NCI-H2107 treated with DMSO at 0.1 percent for 48 hours (cell line): ENCODE measurements at regions not wholly inside any gene's neighbourhood (a gene's known extent, or its start where the extent isn't known, plus 50 kb on each side); places are given as distances from the start of the nearest gene placed in this dataset.

Experiments
- DNase-seq: peaks from one replicate; lab custom pipeline; 2025; ENCODE audit not compliant: unreplicated experiment; lab: John Stamatoyannopoulos, UW

DNA sequence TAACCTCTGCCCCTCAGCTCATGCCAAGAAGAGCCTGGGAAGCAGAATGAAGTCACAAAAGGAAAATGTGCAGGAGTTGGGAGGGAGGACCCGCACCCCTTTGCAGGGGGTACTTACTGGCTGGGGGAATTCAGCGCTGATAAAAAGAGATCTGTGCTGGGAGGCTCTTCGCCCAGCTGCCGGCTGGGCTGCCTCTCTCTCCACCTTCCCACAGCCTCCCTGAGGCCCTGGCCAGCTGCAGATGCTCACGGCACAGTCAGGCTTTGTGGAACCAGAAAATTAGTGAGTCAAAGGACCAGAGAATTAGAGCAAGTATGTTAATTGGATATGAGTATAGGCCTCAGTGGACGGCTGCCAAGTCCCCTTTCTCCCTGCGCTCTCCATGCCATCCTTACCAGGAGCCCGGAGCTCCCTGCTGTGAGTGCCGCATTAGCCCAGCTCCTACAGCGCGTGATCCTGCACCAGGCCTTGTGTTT is 181.7 kb upstream of the SH3BP4 start:
- peak; percentile 89 for DNase-seq

DNA sequence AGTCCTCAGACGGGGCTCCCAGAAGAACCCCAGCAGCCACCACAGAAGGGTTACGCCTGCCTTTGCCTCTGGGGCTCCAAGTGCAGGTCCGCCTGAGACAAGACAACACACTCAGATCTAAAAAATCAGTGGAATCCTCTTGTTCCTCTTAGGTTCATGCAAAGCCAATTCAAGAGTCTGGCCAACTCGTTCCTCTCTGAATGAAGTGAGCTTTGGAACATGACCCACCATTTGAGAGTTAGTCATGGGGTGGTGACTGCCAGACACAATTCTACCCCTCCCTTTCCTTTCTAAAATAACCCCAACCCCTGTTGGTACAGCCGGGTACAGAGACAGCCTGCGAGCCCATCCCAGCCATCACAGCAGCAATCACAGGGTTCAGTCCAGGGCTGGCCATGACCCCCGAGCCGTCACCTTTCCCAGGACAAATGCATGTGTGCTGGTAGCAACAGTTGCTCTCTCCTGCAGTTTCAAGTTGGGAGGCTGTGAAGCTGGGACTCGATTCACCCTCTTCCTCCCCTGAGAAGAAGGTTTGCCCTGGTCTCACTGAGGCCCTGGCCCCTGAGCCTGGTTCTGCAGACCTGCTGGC is 183.1 kb upstream of the SH3BP4 start:
- no peak for DNase-seq

DNA sequence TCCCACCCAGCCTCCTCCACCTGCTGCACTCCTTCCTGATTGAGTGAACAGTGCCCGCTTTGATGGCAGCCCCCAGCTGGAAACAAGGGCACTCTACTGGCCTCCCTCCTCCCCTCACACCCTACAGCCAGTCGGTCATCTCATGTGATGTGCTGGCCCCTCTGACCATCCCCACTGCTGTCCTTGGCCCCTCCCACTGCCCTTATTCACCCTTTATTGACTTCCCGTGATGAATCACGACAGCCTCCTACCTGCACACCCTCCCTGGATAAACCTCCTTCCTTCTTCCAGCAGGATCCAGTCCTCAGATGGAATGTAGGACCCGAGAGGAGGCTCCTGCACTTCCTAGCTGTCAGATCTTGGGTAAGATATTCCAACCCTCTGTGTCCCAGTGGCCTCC is 186.5 kb upstream of the SH3BP4 start:
- DNase-seq, result no peak

DNA sequence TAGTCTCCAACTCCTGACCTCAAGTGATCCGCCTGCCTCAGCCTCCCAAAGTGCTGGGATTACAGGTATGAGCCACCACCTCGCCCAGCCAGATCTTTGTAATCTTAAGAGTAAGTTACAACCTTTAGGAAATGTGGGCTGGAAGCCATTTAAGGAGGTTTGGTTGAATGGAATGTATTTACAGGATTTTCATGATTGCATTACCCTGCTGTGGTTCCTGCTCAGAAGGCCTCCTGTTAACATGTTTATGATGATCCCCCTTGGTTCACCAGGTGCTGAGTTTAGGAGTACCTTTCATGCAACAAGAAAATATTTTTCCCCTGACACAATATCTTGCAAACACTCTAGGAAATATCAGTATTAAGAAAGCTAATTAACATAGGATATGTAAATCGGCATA is 187.4 kb upstream of the SH3BP4 start:
- no peak for DNase-seq

DNA sequence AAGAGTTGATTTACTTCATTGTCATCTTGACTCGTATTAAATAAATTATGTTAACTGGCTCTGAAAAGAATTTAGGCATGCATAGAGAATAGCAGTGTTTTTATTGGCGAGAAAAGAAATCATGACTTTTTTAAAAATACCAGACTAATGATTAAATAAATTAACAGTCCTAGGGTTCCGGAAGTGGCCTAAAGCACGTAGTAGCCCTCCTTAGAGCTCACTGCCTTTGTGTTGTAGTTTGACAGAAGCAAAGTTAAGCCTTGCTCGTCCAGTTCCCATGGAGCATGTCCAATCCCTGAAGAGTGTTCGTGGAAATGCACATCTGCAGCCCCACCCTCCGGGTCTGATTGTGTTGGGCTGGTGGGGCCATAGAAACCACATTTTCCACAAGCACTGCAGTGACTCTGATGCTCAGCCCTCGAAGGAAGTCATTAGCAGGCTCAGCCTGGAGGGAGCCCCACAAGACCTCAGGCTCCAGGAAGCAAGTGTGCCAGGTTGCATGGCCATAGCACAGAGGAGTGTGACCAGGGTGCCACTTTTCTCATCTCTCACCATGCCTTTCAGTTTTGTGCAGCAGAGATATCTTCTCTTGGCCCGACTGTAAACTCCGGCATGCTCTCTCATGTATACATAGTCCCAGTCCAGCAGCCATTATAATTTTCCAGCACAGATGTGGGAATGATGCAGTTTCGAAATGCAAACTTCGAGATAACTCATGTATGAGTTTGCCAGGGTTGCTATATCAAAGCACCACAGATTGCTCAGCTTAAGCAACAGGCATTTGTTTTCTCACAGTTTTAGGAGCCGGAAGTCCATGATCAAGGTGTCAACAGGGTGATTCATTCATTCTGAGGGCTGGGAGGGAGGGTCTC is 188.6 kb upstream of the SH3BP4 start:
- DNase-seq, result no peak

DNA sequence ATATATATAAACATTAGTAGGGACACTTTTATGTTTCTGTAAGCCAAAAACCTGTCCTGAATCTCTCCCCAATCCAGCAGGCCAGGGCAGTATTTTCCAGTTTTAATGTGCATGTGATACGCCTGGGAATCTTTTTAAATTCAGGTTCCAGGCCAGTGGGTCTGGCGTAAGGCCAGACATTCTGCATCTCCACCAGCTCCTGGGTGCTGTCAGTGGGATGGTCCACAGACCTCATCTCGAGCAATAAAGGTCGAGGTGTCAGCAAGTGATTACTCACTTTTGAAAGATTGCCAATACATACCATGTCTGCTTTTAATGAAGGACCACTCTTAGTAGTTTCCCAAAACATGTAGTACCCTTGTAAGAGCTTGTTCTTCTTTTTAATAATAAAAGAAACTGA is 189.9 kb upstream of the SH3BP4 start:
- no peak for DNase-seq

DNA sequence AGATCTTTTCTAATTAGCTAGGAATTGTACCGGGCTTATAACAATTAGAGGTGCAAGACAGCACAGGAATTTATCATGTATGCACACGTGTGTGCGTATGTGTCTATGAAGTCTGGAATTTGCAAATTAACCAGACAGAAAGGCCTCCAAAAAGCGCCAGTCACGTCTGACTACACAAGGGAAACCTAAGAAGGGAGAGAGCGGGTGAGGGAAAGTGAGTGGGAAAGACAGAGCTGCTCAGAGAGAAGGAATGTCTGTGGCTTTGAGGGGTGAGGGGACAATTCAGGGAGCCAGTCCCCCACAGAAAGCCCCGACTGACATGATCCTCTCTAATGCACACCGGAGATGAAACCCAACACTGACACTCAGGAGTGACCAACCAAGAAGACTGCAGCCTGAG is 197.7 kb upstream of the SH3BP4 start:
- no peak for DNase-seq

DNA sequence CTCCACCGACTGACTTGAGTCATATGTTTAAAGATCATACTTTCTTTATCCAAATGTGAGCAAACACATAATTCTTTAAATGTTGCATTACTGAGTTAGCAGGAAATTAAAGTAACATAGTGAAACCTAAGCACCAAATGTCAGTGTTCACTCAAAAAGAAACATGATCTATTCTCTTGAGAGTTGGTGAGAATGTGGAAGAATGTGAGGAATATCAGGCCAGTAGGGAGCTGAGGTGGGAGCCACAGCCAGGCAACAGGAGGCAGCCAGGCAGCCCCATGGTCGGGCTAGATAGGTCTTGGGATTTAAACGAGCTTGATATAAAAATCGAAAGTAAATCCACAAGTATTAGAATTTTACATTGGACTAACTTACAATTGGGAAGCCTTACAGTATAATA is 198.1 kb upstream of the SH3BP4 start:
- DNase-seq, result no peak

DNA sequence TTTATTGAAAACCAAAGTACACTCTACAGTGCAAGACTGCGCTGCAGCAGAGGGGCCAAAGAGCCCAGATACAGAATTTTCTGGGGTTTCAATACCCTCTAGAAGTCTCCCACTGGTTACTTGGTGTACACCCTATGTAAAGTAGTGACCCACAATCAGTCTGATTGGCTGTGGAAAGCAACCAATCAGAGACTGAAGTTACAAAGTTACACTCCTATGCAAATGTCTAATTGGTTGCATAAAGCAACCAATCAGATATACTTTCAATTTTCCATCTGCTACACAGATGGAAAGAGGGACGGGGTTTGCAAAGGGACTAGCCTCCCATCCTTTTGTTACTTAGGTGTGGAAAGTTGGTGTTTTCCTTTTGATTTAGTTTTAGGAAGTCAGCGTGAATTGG is 198.9 kb upstream of the SH3BP4 start:
- DNase-seq, result no peak

DNA sequence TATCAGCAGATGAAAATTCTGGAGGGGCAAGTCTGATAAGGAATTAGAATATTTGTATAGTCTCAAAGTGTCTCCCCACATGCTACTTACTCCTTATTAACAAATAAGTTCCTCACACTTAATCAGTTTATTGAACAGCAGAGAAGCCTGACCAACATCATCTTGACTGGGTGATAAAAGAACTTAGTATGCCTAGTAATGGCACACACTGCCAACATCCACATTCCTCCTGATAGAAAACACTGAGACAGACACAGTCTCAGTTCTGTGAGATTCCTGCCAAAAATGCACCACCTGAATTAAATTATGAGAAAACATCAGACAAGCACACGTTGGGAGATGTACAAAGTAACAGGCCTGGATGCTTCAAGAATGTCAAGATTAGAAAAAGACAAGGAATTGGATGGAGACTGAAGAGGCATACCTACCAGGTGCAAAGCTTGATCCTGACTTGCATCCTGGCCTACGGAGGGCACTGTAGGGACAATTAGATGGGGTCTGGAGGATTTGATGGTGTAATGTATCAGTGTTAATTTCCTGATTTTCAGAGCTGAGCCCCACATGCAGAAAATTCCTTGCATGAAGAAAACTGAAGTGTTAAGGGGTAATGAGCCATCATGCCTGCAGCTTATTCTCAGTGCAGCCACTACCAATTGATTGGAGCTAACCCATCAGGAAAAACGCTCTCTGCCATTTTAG is 200.4 kb upstream of the SH3BP4 start:
- DNase-seq, result peak; percentile 32

DNA sequence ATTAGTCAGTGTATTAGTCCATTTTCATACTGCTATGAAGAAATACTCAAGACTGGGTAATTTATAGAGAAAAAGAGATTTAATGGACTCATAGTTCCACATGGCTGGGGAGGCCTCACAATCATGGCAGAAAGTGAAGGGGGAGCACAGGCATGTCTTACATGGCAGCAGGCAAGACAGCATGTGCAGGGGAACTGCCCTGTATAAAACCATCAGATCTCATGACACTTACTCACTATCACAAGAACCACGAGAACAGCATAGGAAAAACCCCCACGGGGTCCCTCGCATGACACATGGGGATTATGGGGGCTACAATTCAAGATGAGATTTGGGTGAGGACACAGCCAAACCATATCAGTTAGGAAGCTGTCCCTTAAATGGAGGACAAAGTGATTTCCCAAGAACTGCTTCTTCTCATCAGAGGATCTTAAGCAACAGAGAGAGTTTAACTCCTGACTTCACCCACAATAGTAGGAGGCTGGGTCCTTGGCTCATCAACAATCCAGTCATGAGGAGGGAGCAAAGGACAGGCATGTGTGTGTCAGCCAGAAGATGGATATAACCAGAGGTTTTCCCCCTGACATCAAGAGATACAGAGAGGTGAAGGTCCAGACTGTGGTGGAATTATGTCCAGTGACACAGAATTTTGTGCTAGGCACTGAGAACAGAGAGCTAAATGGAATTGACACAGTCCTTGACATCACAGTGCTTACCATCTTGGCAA is 203.8 kb upstream of the SH3BP4 start:
- no peak for DNase-seq

DNA sequence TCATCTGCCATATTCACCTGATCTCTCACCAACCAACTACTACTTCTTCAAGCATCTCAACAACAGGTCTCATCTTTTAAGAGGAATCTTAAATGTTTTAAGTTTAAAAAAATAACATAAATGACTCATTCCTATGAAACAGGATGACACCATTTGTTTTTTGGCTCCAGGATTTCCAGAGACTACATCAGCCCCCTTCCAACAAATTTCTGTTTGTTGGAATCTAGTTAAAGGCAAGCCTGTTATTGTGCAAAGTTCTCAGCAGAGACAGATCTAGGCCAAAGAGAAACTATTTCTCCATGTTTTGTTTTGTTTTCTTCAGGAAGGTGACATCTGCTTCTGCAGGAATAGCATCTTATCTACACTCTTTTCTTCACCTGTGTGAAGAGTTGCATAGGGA is 204.8 kb upstream of the SH3BP4 start:
- no peak for DNase-seq

DNA sequence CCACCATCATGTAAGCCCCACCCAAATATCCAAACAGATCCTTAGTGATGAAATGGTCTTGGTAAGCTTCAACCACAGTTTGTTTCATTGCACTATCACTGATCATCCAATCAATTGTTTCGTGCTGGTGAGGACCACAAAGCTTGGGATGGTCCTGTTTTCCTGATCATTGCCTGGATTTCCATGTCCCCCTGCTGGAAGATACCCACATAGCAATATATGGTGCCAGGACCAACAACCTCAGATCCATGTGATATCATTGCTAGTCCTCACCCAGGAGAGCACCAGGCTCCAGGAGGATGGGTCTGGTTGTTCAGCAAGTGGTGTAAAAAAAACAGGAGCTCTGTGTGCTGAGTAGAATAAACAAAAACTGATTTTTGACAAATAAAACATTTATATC is 206.5 kb upstream of the SH3BP4 start:
- no peak for DNase-seq

DNA sequence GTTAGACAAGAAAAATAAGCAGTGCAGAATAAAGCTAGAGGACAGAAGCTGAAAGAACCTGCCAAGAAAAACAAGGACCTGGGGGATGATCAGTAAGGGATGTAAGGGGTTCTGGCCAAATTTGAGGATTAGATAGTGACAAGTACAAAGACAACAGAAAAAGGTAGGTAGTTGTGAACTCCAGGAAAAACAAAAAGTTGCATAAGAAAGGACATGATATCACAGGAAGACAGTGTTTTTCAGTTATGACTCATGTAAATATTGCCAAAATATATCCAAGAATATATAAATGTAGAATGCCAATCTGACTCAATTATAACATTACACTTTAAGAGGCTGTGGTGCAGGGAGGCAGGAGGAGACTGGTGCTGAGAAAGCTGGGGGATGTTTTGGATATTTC is 209.8 kb upstream of the SH3BP4 start:
- no peak for DNase-seq

DNA sequence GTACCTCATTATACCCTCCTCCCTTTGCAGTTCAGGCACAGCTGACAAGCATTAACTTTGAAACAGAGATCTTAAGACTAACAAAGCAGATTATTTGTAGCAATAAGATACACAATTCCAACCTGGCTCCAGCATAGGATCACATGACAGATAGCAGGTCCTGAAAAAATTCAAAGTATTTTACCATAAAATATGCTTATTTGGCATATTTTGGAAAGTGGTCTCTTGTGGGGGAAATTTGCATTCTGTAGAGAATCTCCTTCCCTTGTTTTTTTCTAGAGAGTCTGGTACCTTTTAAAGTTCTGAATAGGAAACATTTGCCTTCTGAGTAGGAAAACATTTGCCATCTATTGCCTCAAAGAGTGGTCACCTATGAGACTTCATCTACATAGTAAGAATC is 212.8 kb upstream of the SH3BP4 start:
- no peak for DNase-seq

DNA sequence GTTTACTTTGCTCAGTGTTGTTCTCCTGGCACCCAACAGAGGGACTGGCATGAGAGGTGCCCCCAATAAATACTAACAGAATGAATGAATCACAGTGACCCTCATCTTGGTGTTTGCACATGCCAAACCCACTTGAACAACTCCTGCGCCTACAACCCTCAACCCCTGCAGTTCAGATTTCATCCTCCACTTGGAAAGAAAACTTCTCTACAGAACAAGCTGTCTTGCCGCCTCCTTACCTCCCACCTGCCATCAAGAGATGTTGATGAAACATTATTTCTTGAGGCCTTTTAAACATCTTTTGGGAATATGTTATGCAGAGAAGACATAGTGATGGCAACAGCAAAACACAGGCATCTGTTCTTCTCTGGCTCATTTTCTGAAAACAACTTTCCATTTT is 216.0 kb upstream of the SH3BP4 start:
- DNase-seq, result no peak

DNA sequence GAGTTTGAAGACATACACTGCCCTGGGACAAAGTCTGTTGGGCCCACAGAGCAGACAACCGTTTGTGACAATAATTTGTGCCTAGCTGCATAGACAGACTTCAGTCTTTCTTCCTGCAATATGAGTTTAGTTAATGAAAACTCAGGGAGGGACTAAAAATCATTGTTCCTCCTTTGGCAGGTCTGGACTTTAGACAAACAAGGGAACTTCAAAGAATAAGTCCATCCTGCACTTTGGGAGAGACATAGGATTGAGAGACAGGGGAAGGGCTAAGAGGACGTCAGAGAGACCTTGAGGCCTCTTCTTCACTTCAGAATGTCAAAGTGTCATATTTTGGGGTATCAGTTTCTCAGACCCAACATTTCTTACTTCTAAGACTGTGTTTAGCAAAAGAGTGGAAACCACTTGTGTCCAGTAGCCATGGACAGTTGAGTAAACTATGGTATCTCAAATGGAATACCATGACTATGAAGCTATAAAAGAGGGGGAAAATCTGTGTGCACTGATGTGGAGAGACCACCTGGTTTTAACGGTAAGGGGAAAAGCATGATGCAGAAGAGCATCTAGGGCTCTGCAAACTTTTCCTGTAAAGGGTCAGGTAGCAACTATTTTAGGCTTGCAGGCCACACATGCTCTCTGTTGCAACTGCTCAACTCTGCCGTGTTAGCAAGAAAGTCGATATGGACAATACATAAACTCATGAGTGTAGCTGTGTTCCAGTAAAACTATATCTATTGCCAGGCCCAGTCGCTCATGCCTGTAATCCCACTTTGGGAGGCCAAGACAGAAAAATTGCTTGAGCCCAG is 217.8 kb upstream of the SH3BP4 start:
- DNase-seq, result no peak

DNA sequence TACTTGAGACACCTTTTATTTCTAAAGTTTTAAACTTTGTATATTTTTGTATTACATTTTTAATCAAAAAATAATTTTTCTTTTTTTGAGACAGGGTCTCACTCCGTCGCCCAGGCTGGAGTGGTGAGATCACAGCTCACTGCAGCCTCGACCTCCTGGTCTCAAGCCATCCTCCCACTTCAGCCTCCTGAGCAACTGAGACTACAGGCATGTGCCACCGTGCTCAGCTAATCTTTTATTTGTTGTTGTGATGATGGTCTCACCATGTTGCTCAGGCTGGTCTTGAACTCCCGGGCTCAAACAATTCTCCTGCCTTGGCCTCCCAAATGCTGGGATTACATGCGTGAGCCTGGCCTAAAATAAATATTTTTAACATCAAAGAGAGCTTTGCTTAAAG is 218.7 kb upstream of the SH3BP4 start:
- no peak for DNase-seq

DNA sequence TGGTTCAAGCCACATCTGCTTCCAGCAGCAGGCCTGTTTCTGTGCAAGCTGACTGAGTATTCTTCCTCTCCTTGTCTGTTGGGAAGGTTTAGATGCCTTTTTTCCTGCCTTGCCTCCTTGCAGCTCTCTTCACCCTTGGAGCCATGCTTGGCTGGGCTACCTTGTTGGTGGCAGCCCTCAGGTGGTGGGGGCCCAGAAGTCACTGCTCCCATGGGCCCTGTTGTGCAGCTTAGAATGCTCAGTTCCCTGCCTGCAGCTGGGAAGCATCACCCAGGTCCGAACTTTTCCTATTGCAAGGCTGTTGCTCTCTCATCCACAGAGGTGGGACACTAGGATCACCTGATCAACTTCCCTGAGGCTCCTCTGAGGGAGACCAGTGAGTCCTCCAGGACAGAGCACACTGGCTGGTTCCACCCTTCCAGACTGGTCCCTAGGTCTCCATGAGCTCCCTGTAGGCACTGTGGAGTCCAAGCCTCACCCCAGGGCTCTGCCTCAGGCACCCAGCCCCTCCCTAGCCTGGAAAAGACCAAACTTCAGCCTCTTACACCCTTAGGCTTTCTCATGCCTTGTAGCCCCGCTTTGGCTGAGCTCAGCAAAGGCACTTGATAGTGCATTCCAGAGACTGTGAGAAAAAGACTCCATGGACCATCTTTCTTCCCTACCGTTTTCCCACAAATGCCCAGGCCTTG is 219.3 kb upstream of the SH3BP4 start:
- no peak for DNase-seq

DNA sequence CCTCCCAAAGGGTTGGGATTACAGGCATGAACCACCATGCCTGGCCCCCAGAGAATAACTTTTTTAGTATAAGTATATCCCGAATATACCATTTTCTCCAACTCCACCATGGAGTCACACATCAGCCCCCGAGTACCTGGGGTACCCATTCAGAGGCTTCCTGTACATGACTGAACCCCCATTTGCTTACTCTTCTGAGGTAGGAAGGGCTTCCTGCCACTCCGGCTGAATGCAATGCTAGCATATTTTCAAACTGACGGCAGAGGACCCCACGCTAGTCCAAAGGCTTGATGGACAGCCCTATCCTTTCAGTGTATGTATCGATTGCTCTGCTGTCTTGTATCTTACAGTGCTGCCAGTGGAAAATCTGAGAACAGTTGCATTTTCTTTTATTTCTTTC is 220.6 kb upstream of the SH3BP4 start:
- no peak for DNase-seq
